Ascending aorta (tissue), 2 donors: ENCODE measurements at regions not wholly inside any gene's neighbourhood (a gene's known extent, or its start where the extent isn't known, plus 50 kb on each side); places are given as distances from the start of the nearest gene placed in this dataset.

Source experiments
- DNase-seq, 2 donors: peaks; one replicate each; pipeline ENCODE4 v3.0.0-alpha.2; 2019; ENCODE audit warnings: low spot score in 2 of 2
- H3K27ac ChIP-seq, 2 donors: fragments of 200-600 bp; sonication (generic); one replicate each; pipeline ENCODE4 v1.5.1; 2016 to 2017; ENCODE audit warnings: mild to moderate bottlenecking in 1 of 2
- H3K27me3 ChIP-seq: fragments of 200-600 bp; sonication (generic); one replicate; pipeline ENCODE4 v1.5.1; 2017
- H3K36me3 ChIP-seq, 2 donors: fragments of 200-600 bp; sonication (generic); one replicate each; pipeline ENCODE4 v1.5.1; 2016
- H3K4me1 ChIP-seq, 2 donors: fragments of 200-600 bp; sonication (generic); one replicate each; pipeline ENCODE4 v1.5.1; 2016 to 2017; ENCODE audit warnings: mild to moderate bottlenecking in 1 of 2
- H3K4me3 ChIP-seq, 2 donors: fragments of 200-600 bp; sonication (generic); one replicate each; pipeline ENCODE4 v1.5.1; 2016 to 2017; ENCODE audit warnings: mild to moderate bottlenecking in 1 of 2
- H3K9me3 ChIP-seq, 2 donors: fragments of 200-600 bp; sonication (generic); one replicate each; pipeline ENCODE4 v1.5.1; 2016
- intact Hi-C: fragments of 100-400 bp; cut with DNase I; formaldehyde crosslinking; loops from one replicate; pipeline ENCODE4 v1.15.1; 2023
- TF ChIP-seq, protein P1 (sequence below), 3 experiments: fragments of 200-600 bp in 2 of 3; fragments of 450-650 bp in 1 of 3; sonication (generic) in 2 of 3; IDR thresholded peaks; one replicate each; pipeline ENCODE4 v1.5.1; 2016 to 2019; ENCODE audit warnings: antibody characterized with exemption in 3 of 3, mild to moderate bottlenecking in 1 of 3, moderate library complexity in 1 of 3

DNA sequence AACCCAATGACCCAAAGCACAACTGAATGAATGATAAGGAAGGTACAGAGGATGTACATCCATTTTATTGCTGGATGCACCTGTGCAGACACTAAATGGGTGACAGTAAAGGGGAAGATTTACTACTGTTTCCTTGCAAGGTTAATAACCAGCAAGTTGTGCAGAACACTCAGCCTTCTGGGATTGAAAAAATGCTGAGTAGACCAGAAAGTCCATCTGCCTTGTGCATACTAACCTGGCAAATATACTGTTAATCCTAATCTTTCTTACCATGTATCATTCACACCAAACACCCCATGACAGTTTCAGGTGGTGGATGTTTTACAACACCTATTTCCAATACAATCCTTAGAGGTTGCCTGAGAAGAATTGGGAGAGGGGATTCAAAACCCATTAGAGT is 814.1 kb upstream of the NRXN1 start:
- Histone ChIP-seq H3K27ac (no peak overlapping the region), H3K27me3 (no peaks in the 10 kb centered on the region), H3K4me3 (no peak overlapping the region), H3K36me3 (no peaks in the 10 kb centered on the region), H3K9me3 (peaks cover 0 to 10% of the 10 kb centered on the region in 2 donors), H3K4me1 (no peaks in the 10 kb centered on the region)
- intact Hi-C loops = no loop called here
- TF ChIP-seq, protein P1, sequence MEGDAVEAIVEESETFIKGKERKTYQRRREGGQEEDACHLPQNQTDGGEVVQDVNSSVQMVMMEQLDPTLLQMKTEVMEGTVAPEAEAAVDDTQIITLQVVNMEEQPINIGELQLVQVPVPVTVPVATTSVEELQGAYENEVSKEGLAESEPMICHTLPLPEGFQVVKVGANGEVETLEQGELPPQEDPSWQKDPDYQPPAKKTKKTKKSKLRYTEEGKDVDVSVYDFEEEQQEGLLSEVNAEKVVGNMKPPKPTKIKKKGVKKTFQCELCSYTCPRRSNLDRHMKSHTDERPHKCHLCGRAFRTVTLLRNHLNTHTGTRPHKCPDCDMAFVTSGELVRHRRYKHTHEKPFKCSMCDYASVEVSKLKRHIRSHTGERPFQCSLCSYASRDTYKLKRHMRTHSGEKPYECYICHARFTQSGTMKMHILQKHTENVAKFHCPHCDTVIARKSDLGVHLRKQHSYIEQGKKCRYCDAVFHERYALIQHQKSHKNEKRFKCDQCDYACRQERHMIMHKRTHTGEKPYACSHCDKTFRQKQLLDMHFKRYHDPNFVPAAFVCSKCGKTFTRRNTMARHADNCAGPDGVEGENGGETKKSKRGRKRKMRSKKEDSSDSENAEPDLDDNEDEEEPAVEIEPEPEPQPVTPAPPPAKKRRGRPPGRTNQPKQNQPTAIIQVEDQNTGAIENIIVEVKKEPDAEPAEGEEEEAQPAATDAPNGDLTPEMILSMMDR (IDR thresholded peaks at IDR 0.05) = no peak
- no peak for DNase-seq

DNA sequence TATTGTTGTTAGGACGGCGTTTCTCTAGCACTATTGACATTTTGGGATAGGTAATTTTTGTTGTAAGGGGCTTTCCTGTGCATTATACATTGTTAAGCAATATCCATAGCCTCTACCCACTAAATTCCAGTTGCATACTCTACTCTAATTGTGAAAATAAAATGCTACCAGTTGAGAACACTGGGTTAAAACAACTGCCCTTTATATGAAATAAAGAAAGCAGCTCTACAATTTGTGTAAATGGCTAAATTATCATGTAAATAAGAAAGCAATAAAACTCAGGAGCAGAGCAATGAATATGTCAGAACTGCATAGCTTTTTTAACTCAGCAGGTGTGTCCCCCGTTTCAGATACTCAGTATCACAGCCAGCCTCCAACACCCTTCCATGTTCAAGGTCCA is 812.7 kb upstream of the NRXN1 start:
- Histone ChIP-seq H3K4me1 (no peaks in the 10 kb centered on the region), H3K4me3 (no peak overlapping the region), H3K27ac (no peak overlapping the region), H3K36me3 (no peaks in the 10 kb centered on the region), H3K9me3 (peaks cover 0 to 10% of the 10 kb centered on the region in 2 donors), H3K27me3 (no peaks in the 10 kb centered on the region)
- TF ChIP-seq, protein P1 (IDR thresholded peaks at IDR 0.05) = no peak
- DNase-seq = no peak
- intact Hi-C loops = no loop called here

DNA sequence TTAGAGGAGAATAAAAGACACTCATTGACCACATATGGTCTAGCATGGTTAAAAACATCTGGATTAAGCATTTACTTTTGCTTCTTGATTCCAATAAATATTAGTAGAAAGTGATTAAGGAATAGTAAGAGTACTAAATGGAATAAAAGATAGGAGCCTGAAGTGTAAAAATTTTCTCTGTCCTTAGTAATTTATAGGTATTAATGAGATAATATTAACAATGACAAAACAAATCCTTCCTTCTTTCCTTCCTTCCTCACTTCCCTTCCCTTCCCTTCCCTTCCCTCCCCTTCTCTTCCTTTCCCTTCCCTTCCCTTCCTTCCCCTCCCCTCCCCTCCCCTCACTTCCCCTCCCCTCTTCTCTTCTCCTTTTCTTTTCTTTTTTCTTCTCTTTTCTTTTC is 797.5 kb upstream of the NRXN1 start:
- H3K27ac ChIP-seq = no peak overlapping the region
- DNase-seq = no peak
- H3K27me3 ChIP-seq = no peaks in the 10 kb centered on the region
- H3K9me3 ChIP-seq = no peaks in the 10 kb centered on the region
- TF ChIP-seq, protein P1 (IDR thresholded peaks at IDR 0.05) = no peak
- no peaks in the 10 kb centered on the region for H3K36me3 ChIP-seq
- H3K4me3 ChIP-seq = no peak overlapping the region
- H3K4me1 ChIP-seq = no peaks in the 10 kb centered on the region
- intact Hi-C loops = no loop called here

DNA sequence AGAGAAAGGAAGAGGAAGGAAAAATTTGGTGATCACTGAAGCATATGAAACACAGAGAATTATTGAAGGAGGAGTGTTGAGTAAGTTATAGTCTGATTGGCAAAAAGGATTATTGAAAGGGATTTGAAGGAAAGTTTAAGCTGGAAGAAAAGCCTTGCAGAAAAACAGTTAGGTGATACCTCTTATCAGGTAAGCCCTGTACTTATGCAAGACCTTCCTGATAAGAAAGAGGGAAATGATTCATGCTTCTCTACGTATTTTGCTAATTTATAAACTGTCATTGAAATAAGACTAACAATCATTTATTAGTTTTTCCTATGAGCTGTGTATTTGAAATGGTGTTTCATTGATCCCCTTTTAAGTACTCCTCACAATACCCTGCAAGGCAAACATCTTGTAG is 793.9 kb upstream of the NRXN1 start:
- DNase-seq = no peak
- Histone ChIP-seq H3K27ac (no peak overlapping the region), H3K36me3 (no peaks in the 10 kb centered on the region), H3K27me3 (no peaks in the 10 kb centered on the region), H3K9me3 (no peaks in the 10 kb centered on the region), H3K4me1 (no peaks in the 10 kb centered on the region), H3K4me3 (no peak overlapping the region)
- intact Hi-C loops = no loop called here
- TF ChIP-seq, protein P1 (IDR thresholded peaks at IDR 0.05) = no peak

DNA sequence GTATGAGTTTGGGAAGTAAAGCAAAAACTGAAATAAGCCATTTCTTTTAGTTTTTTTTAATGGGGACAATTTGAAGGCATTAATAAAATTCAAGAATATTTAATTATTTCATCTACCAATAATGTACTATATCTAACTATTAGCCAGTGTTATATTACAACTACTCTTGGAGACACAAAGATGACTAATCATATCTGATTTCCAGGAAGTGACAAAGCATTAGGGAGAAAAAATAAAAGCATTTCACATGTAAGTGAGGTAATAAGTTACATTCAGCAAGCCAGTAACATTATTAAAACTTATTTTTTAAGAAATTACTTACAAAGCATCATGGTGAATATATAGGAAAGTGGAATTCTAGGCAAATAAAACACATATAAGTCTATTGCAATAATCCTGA is 781.3 kb upstream of the NRXN1 start:
- no peak overlapping the region for H3K4me3 ChIP-seq
- intact Hi-C loops = no loop called here
- no peaks in the 10 kb centered on the region for H3K9me3 ChIP-seq
- no peak for DNase-seq
- TF ChIP-seq, protein P1 (IDR thresholded peaks at IDR 0.05) = no peak
- no peaks in the 10 kb centered on the region for H3K4me1 ChIP-seq
- H3K36me3 ChIP-seq = no peaks in the 10 kb centered on the region
- no peaks in the 10 kb centered on the region for H3K27me3 ChIP-seq
- H3K27ac ChIP-seq = no peak overlapping the region

DNA sequence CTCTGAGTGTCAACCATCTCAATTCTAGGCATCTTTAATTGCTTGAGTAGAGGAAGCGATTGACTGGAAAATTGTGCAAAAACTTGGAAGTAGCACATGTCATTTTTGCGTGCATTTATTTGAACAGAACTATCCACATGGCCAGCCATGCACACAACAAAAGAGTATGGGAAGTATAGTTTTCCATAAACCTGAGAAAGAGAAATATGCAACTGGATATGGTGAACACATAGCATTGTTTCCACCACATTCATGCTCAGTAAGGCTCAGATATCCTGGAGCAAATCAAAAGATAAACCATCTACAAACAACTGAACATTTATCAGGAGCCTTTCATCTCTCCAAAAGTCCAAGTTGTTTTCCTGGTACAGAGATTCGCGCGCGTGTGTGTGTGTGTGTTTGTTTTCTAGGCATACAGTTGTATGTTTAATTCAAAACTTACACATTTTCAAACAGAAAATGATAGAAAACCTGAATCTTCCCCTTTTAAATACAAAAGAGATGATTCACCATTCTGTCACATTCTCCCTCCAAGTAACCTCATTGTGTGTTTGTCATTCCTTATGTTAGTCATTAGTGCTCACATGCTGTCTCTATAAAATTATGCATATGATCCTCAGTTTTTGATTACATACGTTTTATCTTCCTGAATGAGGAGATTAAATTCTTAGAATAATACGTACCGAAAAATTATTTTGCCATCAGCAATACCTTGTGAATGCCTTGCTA is 780.4 kb upstream of the NRXN1 start:
- no peak overlapping the region for H3K4me3 ChIP-seq
- H3K4me1 ChIP-seq = no peaks in the 10 kb centered on the region
- H3K9me3 ChIP-seq = no peaks in the 10 kb centered on the region
- no peaks in the 10 kb centered on the region for H3K36me3 ChIP-seq
- no peak overlapping the region for H3K27ac ChIP-seq
- TF ChIP-seq, protein P1 (IDR thresholded peaks at IDR 0.05) = no peak
- intact Hi-C loops = no loop called here
- DNase-seq = no peak
- no peaks in the 10 kb centered on the region for H3K27me3 ChIP-seq
